HepG2 (cell line): ENCODE measurements at regions not wholly inside any gene's neighbourhood (a gene's known extent, or its start where the extent isn't known, plus 50 kb on each side); places are given as distances from the start of the nearest gene placed in this dataset.

Experiments
- ATAC-seq: fragments of 200-7000 bp; cut with Tn5 transposase; 3 replicates; pipeline ENCODE4 v1.9.1; 2020; ENCODE audit warnings: mild to moderate bottlenecking, moderate library complexity
- BruUV-seq: library from RNA; stranded (reverse); fragments of 400-500 nt; replicated peaks from 2 replicates; lab custom pipeline; 2021; lab: Mats Ljungman, UMichigan
- CTCF ChIA-PET: fragments of 300-600 bp; formaldehyde crosslinking; extraction: SDS; loops from one replicate; lab custom pipeline; 2021; ENCODE audit warnings: low total read pairs, inconsistent platforms, low intra/inter-chr PET ratio; lab: Yijun Ruan, JAX
- POLR2A ChIA-PET: fragments of 350-600 bp; sonication (Branson Sonifier 250); formaldehyde crosslinking; loops from one replicate; lab custom pipeline; 2020; ENCODE audit warnings: antibody characterized with exemption, inconsistent platforms; lab: Yijun Ruan, JAX
- DNase-seq: peaks from one replicate; pipeline ENCODE4 v3.0.0-alpha.2; 2015; ENCODE audit warnings: low spot score
- FAIRE-seq: peaks from 3 replicates; lab custom pipeline; 2011; peaks lifted over from hg19 to GRCh38; lab: Jason Lieb, UNC
- H2AFZ ChIP-seq: one replicate; pipeline ENCODE4 v1.6.1; 2011; ENCODE audit warnings: low read length, inconsistent platforms
- H3K27ac ChIP-seq: fragments of 300-600 bp; 3 replicates; pipeline ENCODE4 v1.8.0; 2011; ENCODE audit warnings: mixed run types, mild to moderate bottlenecking, mixed read lengths, low read length, inconsistent platforms; ENCODE audit not compliant: insufficient read depth; ENCODE audit errors: extremely low read length
- H3K27me3 ChIP-seq, 2 experiments: fragments of 200-600 bp in 1 of 2; 2 replicates in 1 of 2; 3 replicates in 1 of 2; pipeline versions ENCODE4 v1.6.0 to v1.8.0; 2011; ENCODE audit warnings: low read length in 2 of 2, mild to moderate bottlenecking in 2 of 2, moderate library complexity in 2 of 2, inconsistent platforms in 1 of 2; ENCODE audit not compliant: insufficient read depth in 2 of 2, control insufficient read depth in 1 of 2
- H3K36me3 ChIP-seq, 2 experiments: fragments of 200-600 bp in 1 of 2; replicated peaks in 1 of 2; 2 replicates in 1 of 2; 3 replicates in 1 of 2; pipeline versions ENCODE4 v1.5.1 to v1.8.0; 2011; ENCODE audit warnings: low read length in 2 of 2, inconsistent platforms in 1 of 2; ENCODE audit not compliant: insufficient read depth in 2 of 2, control insufficient read depth in 1 of 2
- H3K4me1 ChIP-seq: 2 replicates; pipeline ENCODE4 v1.5.1; 2012; ENCODE audit warnings: low read length, inconsistent platforms; ENCODE audit not compliant: insufficient read depth
- H3K4me2 ChIP-seq: 2 replicates; pipeline ENCODE4 v1.6.0; 2011; ENCODE audit warnings: low read depth, low read length, inconsistent platforms
- H3K4me3 ChIP-seq, 3 experiments: fragments of 200-600 bp in 1 of 3; sonication (generic), shearing (Covaris generic) in 1 of 3; replicated peaks in 1 of 3; 2 replicates each; pipeline ENCODE4 v1.5.1; 2011 to 2016; ENCODE audit warnings: low read length in 3 of 3, inconsistent platforms in 2 of 3, low read depth in 2 of 3, mild to moderate bottlenecking in 2 of 3, control low read depth in 1 of 3, mixed read lengths in 1 of 3; ENCODE audit not compliant: insufficient read depth in 1 of 3
- H3K79me2 ChIP-seq: one replicate; pipeline ENCODE4 v1.6.1; 2011; ENCODE audit warnings: low read length, inconsistent platforms; ENCODE audit not compliant: insufficient read depth
- H3K9ac ChIP-seq: 2 replicates; pipeline ENCODE4 v1.6.0; 2011; ENCODE audit warnings: mild to moderate bottlenecking, low read depth, low read length, inconsistent platforms; ENCODE audit not compliant: insufficient read depth
- H3K9me3 ChIP-seq: 2 replicates; pipeline ENCODE4 v1.5.1; 2012; ENCODE audit warnings: mild to moderate bottlenecking, low read length
- H4K20me1 ChIP-seq: 2 replicates; pipeline ENCODE4 v1.6.0; 2011; ENCODE audit warnings: inconsistent platforms, mild to moderate bottlenecking, low read length, moderate library complexity; ENCODE audit not compliant: insufficient read depth
- GATAD1 ChIP-seq: IDR thresholded peaks from 2 replicates; pipeline ENCODE4 v1.6.1; 2016; ENCODE audit warnings: missing genetic modification reagents, missing compliant biosample characterization
- MYPOP ChIP-seq: sonication (generic); formaldehyde crosslinking; IDR thresholded peaks from 2 replicates; pipeline ENCODE4 v1.8.1; 2023; ENCODE audit warnings: mild to moderate bottlenecking, moderate library complexity, missing genetic modification reagents
- NR2F1 ChIP-seq, 2 experiments: fragments of 450-650 bp in 1 of 2; formaldehyde crosslinking in 1 of 2; IDR thresholded peaks; 2 replicates each; pipeline versions ENCODE4 v1.5.0 to v1.6.1; 2016 to 2020; ENCODE audit warnings: mild to moderate bottlenecking in 1 of 2, missing compliant biosample characterization in 1 of 2, missing genetic modification reagents in 1 of 2, moderate library complexity in 1 of 2
- RBM39 ChIP-seq: fragments of 200-400 bp; formaldehyde crosslinking; IDR thresholded peaks from one replicate; pipeline ENCODE4 v1.6.1; 2018; ENCODE audit warnings: antibody characterized with exemption, mild to moderate bottlenecking, low read depth, low read length; ENCODE audit not compliant: poor library complexity, severe bottlenecking
- STAG1 ChIP-seq: sonication (generic); formaldehyde crosslinking; IDR thresholded peaks from 2 replicates; pipeline ENCODE4 v1.4.0; 2020; ENCODE audit warnings: missing genetic modification reagents
- TMF1 ChIP-seq: sonication (generic); formaldehyde crosslinking; IDR thresholded peaks from 2 replicates; pipeline ENCODE4 v1.8.1; 2022; ENCODE audit warnings: low read depth, missing genetic modification reagents
- TOPORS ChIP-seq: sonication (generic); formaldehyde crosslinking; IDR thresholded peaks from 2 replicates; pipeline ENCODE4 v1.8.0; 2023; ENCODE audit warnings: mild to moderate bottlenecking, missing genetic modification reagents
- ZBTB40 ChIP-seq, 2 experiments: fragments of 450-650 bp in 1 of 2; sonication (generic) in 1 of 2; formaldehyde crosslinking in 1 of 2; IDR thresholded peaks; 2 replicates each; pipeline versions ENCODE4 v1.6.1 to v1.8.0; 2016 to 2022; ENCODE audit warnings: antibody characterized with exemption in 1 of 2, mild to moderate bottlenecking in 1 of 2, missing genetic modification reagents in 1 of 2
- ZNF746 ChIP-seq: sonication (generic); formaldehyde crosslinking; IDR thresholded peaks from 2 replicates; pipeline ENCODE4 v1.8.0; 2022; ENCODE audit warnings: mild to moderate bottlenecking, missing genetic modification reagents
- WGBS: methylation state at CpG from one replicate; pipeline ENCODE4 v1.1.6; 2017; ENCODE audit warnings: low lambda C conversion rate; 5-methylcytosine and 5-hydroxymethylcytosine counted together
- in situ Hi-C: cut with HindIII; loops from 2 replicates; pipeline ENCODE4 v1.10.0; 2017; ENCODE audit warnings: low pct_unique_long_range_greater_than_20kb; ENCODE audit not compliant: extremely low pct_ligation_motif_present
- intact Hi-C: fragments of 100-400 bp; cut with micrococcal nuclease; formaldehyde crosslinking; loops from one replicate; pipeline ENCODE4 v1.10.0; 2022; ENCODE audit not compliant: unreplicated experiment

- TF ChIP-seq MYPOP (no peak), STAG1 (CRISPR knock-in tag) (peak; percentile 9; the same call in 1 of the 2 replicates), ZNF746 (CRISPR knock-in tag) (no peak), NR2F1 (CRISPR knock-in tag; IDR thresholded peaks at IDR 0.05) (peak in 1 of 2 experiments; percentile 65; a peak in 1 of 4 replicates), TOPORS (CRISPR knock-in tag) (no peak), TMF1 (CRISPR knock-in tag) (no peak)
These were observed 88.6 kb upstream of the BCL11A start (continued) for GRCh38 chr2:60641811-60642788.

- POLR2A ChIA-PET, result no interaction called here
- intact Hi-C loops (no loop called here), in situ Hi-C loops (no loop called here)
- Histone ChIP-seq H3K4me1 (no peaks in the 10 kb centered on the region), H3K4me3 (no peak overlapping the region), H3K79me2 (no peaks in the 10 kb centered on the region), H3K9me3 (no peaks in the 10 kb centered on the region), H4K20me1 (no peaks in the 10 kb centered on the region), H3K4me2 (no peak overlapping the region), H2AFZ (no peak overlapping the region), H3K27ac (no peak overlapping the region), H3K9ac (no peak overlapping the region), H3K27me3 (peaks cover 0 to 34% of the 10 kb centered on the region in 2 experiments; a peak in 3 of 5 replicates), H3K36me3 (no peaks in the 10 kb centered on the region)
- no peak for ATAC-seq
- CTCF ChIA-PET, result no interaction called here
- no peak for FAIRE-seq
- BruUV-seq, result no TSS peak
- TF ChIP-seq ZBTB40 (IDR thresholded peaks at IDR 0.05) (peak; percentile 89), ZBTB40 (CRISPR knock-in tag; IDR thresholded peaks at IDR 0.05) (no peak), GATAD1 (CRISPR knock-in tag) (no peak), RBM39 (no peak)
- no peak for DNase-seq
- 9% methylated on average over 7 of the region's 7 CpGs for WGBS
These were observed 90.3 kb upstream of the BCL11A start for GRCh38 chr2:60643747-60644146.
